ENCODE measurements at regions not wholly inside any gene's neighbourhood (a gene's known extent, or its start where the extent isn't known, plus 50 kb on each side); places are given as distances from the start of the nearest gene placed in this dataset.

DNA sequence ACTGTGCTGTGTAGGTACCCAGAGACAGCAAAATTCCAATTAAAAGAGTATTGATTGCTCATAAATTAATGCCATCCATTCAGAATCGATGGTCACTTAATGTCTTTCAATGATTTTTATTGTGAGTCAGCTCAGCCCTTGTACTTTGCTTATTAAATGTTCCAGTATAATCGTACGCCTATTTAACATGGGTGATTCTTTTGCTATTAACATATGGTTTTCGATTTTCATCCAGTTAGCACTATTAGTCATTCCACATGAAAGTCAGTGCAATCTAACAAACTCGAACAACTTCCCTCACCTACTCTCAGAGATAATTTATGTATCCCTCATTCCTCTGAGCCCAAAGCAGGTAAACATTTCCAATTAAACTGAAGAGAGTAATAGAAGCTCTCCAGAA is 109.6 kb upstream of the APP start:
- H3K36me3 ChIP-seq = no peaks in the 10 kb centered on the region
- ATAC-seq (no peak), DNase-seq (no peak)
- no peak overlapping the region for H3K4me3 ChIP-seq
- no peaks in the 10 kb centered on the region for H3K4me1 ChIP-seq
- TF ChIP-seq CTCF (IDR thresholded peaks at IDR 0.05) = no peak
- no peak for TF ChIP-seq POLR2A (IDR thresholded peaks at IDR 0.05)
- WGBS (ENCODE audit: insufficient coverage, low coverage, low lambda C conversion rate, missing lambda C conversion rate) = 58% methylated on average over 5 of the region's 5 CpGs
- no peaks in the 10 kb centered on the region for H3K9me3 ChIP-seq
- no peak overlapping the region for H3K27ac ChIP-seq
- H3K27me3 ChIP-seq = no peaks in the 10 kb centered on the region
- intact Hi-C loops (cut with DNase I) = no loop called here

DNA sequence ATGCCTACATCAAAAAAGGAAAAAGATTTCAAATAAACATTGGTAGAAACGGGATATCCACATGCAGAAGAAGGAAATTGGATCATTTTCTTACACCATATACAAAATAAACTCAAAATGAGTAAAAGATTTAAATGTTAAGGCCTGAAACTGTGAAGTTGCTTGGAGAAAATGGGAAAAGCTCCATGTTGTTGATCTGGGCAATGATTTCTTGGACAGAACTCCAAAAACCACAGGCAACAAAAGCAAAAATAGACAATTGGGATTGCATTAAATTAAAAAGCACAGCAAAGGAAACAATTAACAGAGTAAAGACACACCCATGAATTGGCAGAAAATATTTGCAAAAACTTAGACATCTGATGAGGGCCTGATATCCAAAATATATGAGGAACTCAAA is 105.2 kb upstream of the APP start:
- intact Hi-C loops (cut with DNase I) = no loop called here
- Histone ChIP-seq H3K27ac (no peak overlapping the region), H3K4me3 (no peak overlapping the region), H3K4me1 (no peaks in the 10 kb centered on the region), H3K9me3 (peaks cover 0 to 12% (median 1%) of the 10 kb centered on the region in 4 donors), H3K36me3 (no peaks in the 10 kb centered on the region), H3K27me3 (no peaks in the 10 kb centered on the region)
- ATAC-seq (no peak), DNase-seq (no peak)
- no peak for TF ChIP-seq POLR2A (IDR thresholded peaks at IDR 0.05)
- TF ChIP-seq CTCF (IDR thresholded peaks at IDR 0.05) = no peak
- WGBS (ENCODE audit: insufficient coverage, low coverage, low lambda C conversion rate, missing lambda C conversion rate) = 10% methylated on average over 1 of the region's 1 CpG

DNA sequence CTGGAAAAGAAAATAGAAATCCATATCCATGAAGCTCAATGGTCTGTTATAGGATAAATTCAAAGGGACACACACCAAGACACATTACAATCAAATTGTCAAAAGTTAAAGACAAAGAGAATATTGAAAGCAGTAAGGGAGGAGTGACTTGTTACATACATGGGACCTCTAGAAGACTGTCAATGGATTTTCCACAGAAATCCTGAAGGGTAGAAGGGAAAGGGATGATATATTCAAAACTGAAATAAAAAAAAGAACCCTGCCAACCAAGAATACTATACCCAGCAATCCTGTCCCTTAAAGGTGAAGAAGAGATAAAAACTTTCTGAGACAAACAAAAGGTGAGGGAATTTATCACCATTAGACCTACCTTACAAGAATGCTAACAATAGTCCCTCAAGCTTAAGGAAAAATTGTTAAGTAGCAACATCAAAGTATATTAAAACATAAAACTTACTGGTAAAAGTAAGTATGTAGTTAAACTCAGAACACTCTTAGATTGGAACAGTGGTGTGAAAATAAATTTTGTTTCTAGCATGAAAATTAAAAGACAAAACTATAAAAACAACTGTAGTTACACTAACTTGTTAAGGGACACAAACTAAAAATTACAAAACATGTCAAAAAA is 103.2 kb upstream of the APP start:
- TF ChIP-seq CTCF (IDR thresholded peaks at IDR 0.05) (no peak), POLR2A (IDR thresholded peaks at IDR 0.05) (no peak)
- Histone ChIP-seq H3K27me3 (no peaks in the 10 kb centered on the region), H3K9me3 (peaks cover 0 to 12% (median 1%) of the 10 kb centered on the region in 4 donors), H3K4me3 (no peak overlapping the region), H3K4me1 (no peaks in the 10 kb centered on the region), H3K27ac (no peak overlapping the region), H3K36me3 (no peaks in the 10 kb centered on the region)
- no peak for DNase-seq
- intact Hi-C loops (cut with DNase I) = no loop called here
- ATAC-seq = no peak

DNA sequence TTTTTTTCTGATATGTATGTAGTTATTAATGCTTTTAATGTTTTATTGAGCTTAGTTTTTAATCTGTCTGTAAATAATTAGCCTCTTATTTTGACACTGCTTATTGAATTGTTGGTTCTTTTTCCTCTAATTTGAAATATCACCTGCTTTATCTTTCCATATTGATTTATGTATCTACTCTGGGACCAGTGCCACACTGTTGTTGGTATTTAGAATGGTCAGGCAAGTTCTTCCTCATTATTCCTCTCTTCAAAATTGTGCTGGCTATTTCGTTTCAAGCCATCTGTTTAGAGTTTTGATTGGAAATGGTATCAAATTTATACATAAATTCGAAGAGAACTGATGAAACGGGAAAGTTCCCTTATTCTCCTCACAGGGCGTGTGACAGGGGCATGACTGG is 96.8 kb upstream of the APP start:
- H3K27ac ChIP-seq = no peak overlapping the region
- no peaks in the 10 kb centered on the region for H3K9me3 ChIP-seq
- H3K4me3 ChIP-seq = no peak overlapping the region
- no peaks in the 10 kb centered on the region for H3K36me3 ChIP-seq
- no peaks in the 10 kb centered on the region for H3K4me1 ChIP-seq
- intact Hi-C loops (cut with DNase I) = no loop called here
- 52% methylated on average over 4 of the region's 4 CpGs for WGBS (ENCODE audit: insufficient coverage, low coverage, low lambda C conversion rate, missing lambda C conversion rate)
- ATAC-seq (no peak), DNase-seq (no peak)
- TF ChIP-seq CTCF (IDR thresholded peaks at IDR 0.05) = no peak
- TF ChIP-seq POLR2A (IDR thresholded peaks at IDR 0.05) = no peak
- H3K27me3 ChIP-seq = no peaks in the 10 kb centered on the region

- ATAC-seq (no peak), DNase-seq (no peak)
- Histone ChIP-seq H3K27ac (no peak overlapping the region), H3K4me3 (no peak overlapping the region), H3K36me3 (no peaks in the 10 kb centered on the region), H3K27me3 (no peaks in the 10 kb centered on the region), H3K9me3 (no peaks in the 10 kb centered on the region), H3K4me1 (no peaks in the 10 kb centered on the region)
- 86% methylated on average over 1 of the region's 1 CpG for WGBS (ENCODE audit: insufficient coverage, low coverage, low lambda C conversion rate, missing lambda C conversion rate)
- TF ChIP-seq POLR2A (IDR thresholded peaks at IDR 0.05) (no peak), CTCF (IDR thresholded peaks at IDR 0.05) (no peak)
- intact Hi-C loops (cut with DNase I) = no loop called here
Observed at GRCh38 chr21:26246073-26246472, 75.5 kb upstream of the APP start.

Data from right lobe of liver (tissue), 6 donors.